Left lung (tissue), 4 donors: ENCODE measurements at regions not wholly inside any gene's neighbourhood (a gene's known extent, or its start where the extent isn't known, plus 50 kb on each side); places are given as distances from the start of the nearest gene placed in this dataset.
"Not testable (repeated sequence)": the region's sequence is repeated elsewhere in the genome, so short reads cannot be mapped to it uniquely, and the experiment has no call there.

Experiments
- ATAC-seq: fragments of 200-7000 bp; cut with Tn5 transposase; one replicate; pipeline ENCODE4 v1.9.1; 2020; ENCODE audit warnings: moderate library complexity
- DNase-seq, 4 donors: peaks; one replicate each; pipeline ENCODE4 v3.0.0-alpha.2; 2013 to 2020
- H3K27ac ChIP-seq, 2 donors: fragments of 200-600 bp; sonication (generic) in 1 of 2; one replicate each; pipeline versions ENCODE4 v1.5.0 to v1.8.0; 2020 to 2021
- H3K27me3 ChIP-seq, 2 donors: fragments of 200-600 bp; sonication (generic) in 1 of 2; one replicate each; pipeline versions ENCODE4 v1.5.0 to v1.8.0; 2020 to 2021
- H3K36me3 ChIP-seq, 2 donors: fragments of 200-600 bp; sonication (generic) in 1 of 2; one replicate each; pipeline versions ENCODE4 v1.5.0 to v1.8.0; 2020 to 2021
- H3K4me1 ChIP-seq, 2 donors: fragments of 200-600 bp; one replicate each; pipeline ENCODE4 v1.8.0; 2021
- H3K4me3 ChIP-seq, 2 donors: fragments of 200-600 bp; sonication (generic) in 1 of 2; one replicate each; pipeline versions ENCODE4 v1.5.0 to v1.8.0; 2020 to 2021; ENCODE audit warnings: mild to moderate bottlenecking in 1 of 2
- H3K9me3 ChIP-seq, 2 donors: fragments of 200-600 bp; sonication (generic) in 1 of 2; one replicate each; pipeline versions ENCODE4 v1.5.0 to v1.8.0; 2020 to 2021
- intact Hi-C, 2 donors: fragments of 100-400 bp; cut with DNase I; formaldehyde crosslinking; loops; one replicate each; pipeline versions ENCODE4 v1.11.2 to v1.14.2; 2022
- TF ChIP-seq, protein P1 (sequence below), 2 donors: fragments of 200-600 bp; sonication (generic) in 1 of 2; IDR thresholded peaks; one replicate each; pipeline versions ENCODE4 v1.5.0 to v1.8.0; 2021; ENCODE audit warnings: antibody characterized with exemption in 2 of 2
- donor health status: DM: no; HTN: yes; CAD: no.
- donor health status: DM: no; HTN: no; CAD: no.

DNA sequence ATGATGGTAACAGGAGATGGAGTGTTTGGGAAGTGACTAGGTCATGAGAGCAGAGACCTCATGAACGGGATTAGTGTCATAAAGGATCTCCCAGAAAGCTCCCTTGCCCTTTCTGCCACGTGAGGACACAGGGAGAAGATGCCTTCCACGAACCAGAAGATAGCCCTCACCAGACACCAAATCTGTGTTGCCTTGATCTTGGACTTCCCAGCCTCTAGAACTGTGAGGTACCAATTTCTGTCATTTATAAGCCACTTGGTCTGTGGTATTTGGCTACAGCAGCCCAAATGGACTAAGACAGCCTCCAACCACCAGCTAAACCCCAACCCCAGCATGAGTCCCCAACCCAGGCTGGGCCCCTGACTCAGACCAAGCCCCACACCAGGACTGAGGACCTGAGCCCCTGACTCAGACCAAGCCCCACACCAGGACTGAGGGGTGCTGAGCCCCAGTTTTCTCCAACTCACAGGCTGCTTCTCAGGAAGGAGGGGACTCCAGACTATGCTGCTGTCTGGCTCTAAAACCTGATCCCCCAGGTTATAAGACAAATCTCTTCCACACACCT, 54.1 kb downstream of the PTPRS start:
- H3K4me3 ChIP-seq: no peak overlapping the region
- H3K9me3 ChIP-seq: no peaks in the 10 kb centered on the region
- peaks cover 0 to 8% of the 10 kb centered on the region in 2 donors for H3K36me3 ChIP-seq
- peaks cover 0 to 40% of the 10 kb centered on the region in 2 donors for H3K27me3 ChIP-seq
- ATAC-seq (no peak), DNase-seq (no peak)
- no peak overlapping the region for H3K27ac ChIP-seq
- intact Hi-C loops: no loop called here
- peaks cover 0 to 4% of the 10 kb centered on the region in 2 donors for H3K4me1 ChIP-seq
- TF ChIP-seq, protein P1, sequence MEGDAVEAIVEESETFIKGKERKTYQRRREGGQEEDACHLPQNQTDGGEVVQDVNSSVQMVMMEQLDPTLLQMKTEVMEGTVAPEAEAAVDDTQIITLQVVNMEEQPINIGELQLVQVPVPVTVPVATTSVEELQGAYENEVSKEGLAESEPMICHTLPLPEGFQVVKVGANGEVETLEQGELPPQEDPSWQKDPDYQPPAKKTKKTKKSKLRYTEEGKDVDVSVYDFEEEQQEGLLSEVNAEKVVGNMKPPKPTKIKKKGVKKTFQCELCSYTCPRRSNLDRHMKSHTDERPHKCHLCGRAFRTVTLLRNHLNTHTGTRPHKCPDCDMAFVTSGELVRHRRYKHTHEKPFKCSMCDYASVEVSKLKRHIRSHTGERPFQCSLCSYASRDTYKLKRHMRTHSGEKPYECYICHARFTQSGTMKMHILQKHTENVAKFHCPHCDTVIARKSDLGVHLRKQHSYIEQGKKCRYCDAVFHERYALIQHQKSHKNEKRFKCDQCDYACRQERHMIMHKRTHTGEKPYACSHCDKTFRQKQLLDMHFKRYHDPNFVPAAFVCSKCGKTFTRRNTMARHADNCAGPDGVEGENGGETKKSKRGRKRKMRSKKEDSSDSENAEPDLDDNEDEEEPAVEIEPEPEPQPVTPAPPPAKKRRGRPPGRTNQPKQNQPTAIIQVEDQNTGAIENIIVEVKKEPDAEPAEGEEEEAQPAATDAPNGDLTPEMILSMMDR (IDR thresholded peaks at IDR 0.05): no peak

DNA sequence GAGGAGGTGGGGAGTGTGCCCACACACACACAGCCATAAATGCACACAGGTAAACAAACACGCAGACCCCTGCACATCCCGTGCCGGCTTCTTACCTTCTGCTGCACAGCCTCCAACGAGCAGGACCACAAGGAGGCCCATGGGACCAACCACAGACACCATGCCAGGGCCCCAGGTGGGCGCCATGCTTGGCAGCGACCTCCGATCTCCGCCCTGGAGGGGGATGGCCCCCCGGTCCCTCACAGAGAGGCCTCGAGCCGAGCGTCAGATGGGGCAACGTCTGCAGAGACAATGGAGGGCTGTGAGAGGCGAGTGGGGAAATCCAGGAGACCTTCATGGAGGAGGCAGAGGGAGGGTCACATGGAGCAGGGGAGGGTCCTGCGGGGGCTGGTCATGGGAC, 54.7 kb downstream of the PTPRS start:
- H3K27me3 ChIP-seq: peaks cover 0 to 34% of the 10 kb centered on the region in 2 donors
- intact Hi-C loops: no loop called here
- no peak overlapping the region for H3K27ac ChIP-seq
- TF ChIP-seq, protein P1 (IDR thresholded peaks at IDR 0.05): no peak
- no peaks in the 10 kb centered on the region for H3K9me3 ChIP-seq
- peaks cover 0 to 8% of the 10 kb centered on the region in 2 donors for H3K36me3 ChIP-seq
- H3K4me1 ChIP-seq: peaks cover 0 to 4% of the 10 kb centered on the region in 2 donors
- H3K4me3 ChIP-seq: no peak overlapping the region
- no peak for ATAC-seq
- no peak for DNase-seq

DNA sequence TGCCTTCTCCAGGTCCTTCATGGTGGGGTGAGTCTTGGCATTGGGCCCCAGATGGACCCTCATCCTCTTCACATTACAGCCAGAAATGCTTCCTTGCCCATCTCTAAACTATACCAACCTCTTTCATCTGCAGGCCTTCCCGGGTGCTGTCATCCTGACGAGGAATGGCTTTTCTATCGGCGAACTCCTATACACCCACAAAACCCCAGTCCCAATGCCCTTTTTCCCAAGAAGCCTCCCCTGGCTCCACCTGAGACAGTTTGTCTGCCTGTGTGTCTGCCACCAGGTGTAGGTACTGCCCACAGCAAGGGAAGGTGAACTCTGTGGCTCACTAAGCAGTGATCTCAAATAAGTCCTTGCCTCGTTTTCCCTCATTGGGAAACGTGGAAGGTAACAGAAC, 55.3 kb downstream of the PTPRS start:
- intact Hi-C loops: no loop called here
- no peak overlapping the region for H3K27ac ChIP-seq
- H3K27me3 ChIP-seq: peaks cover 0 to 27% of the 10 kb centered on the region in 2 donors
- no peak overlapping the region for H3K4me3 ChIP-seq
- H3K4me1 ChIP-seq: peaks cover 0 to 4% of the 10 kb centered on the region in 2 donors
- DNase-seq (no peak), ATAC-seq (no peak)
- peaks cover 0 to 8% of the 10 kb centered on the region in 2 donors for H3K36me3 ChIP-seq
- no peaks in the 10 kb centered on the region for H3K9me3 ChIP-seq
- TF ChIP-seq, protein P1 (IDR thresholded peaks at IDR 0.05): no peak

DNA sequence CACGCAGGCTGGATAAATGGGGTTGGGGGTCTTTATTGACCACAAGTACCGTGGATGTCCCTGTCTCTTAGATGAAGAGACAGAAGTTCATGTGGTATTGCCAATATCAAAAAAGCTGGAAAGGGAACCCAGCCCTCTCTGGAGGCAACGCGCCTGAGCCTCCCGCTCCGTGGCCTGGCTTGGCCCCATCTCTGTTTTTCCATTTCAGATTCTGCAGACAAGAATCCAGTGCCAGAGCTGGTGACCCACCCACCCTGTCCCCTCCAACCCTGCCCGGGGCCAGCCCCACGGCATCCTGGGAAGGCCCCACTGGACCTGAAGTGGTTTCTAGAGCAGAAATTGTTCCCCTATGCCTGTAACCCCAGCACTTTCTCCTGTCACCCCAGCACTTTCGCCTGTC, 57.7 kb downstream of the PTPRS start:
- H3K36me3 ChIP-seq: peaks cover 0 to 8% of the 10 kb centered on the region in 2 donors
- H3K4me3 ChIP-seq: no peak overlapping the region
- ATAC-seq: no peak
- TF ChIP-seq, protein P1 (IDR thresholded peaks at IDR 0.05): no peak
- H3K9me3 ChIP-seq: no peaks in the 10 kb centered on the region
- DNase-seq: no peak
- no peak overlapping the region for H3K27ac ChIP-seq
- H3K27me3 ChIP-seq: peaks cover 0 to 8% of the 10 kb centered on the region in 2 donors
- intact Hi-C loops: no loop called here
- H3K4me1 ChIP-seq: peaks cover 0 to 4% of the 10 kb centered on the region in 2 donors

DNA sequence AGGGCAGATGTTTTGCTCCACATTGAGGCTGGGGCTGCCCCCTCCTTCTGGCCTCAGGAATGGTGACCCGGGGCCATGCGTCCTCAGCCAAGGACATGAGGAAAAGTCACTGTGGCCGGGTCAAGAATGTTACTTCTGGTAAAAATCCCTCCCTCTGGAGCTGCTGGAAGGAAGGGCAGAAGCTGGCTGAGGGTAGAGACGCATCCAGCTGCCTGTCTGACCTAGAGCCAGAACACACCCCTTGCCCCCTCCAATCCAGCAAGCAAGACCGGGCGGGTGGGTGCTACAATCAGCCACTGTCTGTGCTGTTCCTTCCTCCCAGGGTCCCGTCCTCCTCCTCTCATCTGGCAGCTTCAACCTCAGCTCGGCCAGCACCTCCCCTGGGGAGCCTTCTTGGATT, 59.0 kb downstream of the PTPRS start:
- DNase-seq: no peak

DNA sequence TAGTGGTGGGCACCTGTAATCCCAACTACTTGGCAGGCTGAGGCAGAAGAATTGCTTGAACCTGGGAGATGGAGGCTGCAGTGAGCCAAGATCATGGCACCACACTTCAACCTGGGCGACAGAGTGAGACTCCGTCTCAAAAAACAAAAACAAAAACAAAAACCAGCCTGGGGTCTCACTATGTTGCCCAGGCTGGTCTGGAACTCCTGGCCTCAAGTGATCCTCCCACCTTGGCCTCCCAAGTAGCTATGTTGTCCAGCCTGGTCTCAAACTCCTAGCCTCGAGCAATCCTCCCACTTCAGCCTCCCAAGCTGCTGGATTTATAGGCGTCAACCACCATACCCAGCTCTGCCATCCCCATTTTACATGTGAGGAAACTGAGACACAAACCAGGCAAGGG, 64.9 kb downstream of the PTPRS start:
- H3K27ac ChIP-seq, H3K4me3 ChIP-seq, H3K27me3 ChIP-seq, H3K9me3 ChIP-seq, ATAC-seq, H3K4me1 ChIP-seq, DNase-seq, intact Hi-C loops: not testable (repeated sequence)
- peaks cover 0 to 14% of the 10 kb centered on the region in 2 donors for H3K36me3 ChIP-seq

More for the DNA sequence above, 59.0 kb downstream of the PTPRS start:
- H3K9me3 ChIP-seq: no peaks in the 10 kb centered on the region
- intact Hi-C loops: no loop called here
- ATAC-seq: peak; percentile 76
- no peak overlapping the region for H3K4me3 ChIP-seq
- no peak overlapping the region for H3K27ac ChIP-seq
- H3K27me3 ChIP-seq: no peaks in the 10 kb centered on the region
- peaks cover 0 to 4% of the 10 kb centered on the region in 2 donors for H3K4me1 ChIP-seq
- peaks cover 0 to 8% of the 10 kb centered on the region in 2 donors for H3K36me3 ChIP-seq
- TF ChIP-seq, protein P1 (IDR thresholded peaks at IDR 0.05): no peak
